H9 (cell line): ENCODE measurements at regions not wholly inside any gene's neighbourhood (a gene's known extent, or its start where the extent isn't known, plus 50 kb on each side); places are given as distances from the start of the nearest gene placed in this dataset.

ENCODE experiments used
- DNase-seq: peaks from one replicate; pipeline ENCODE4 v3.0.0-alpha.2; 2017
- H2AFZ ChIP-seq: one replicate; pipeline ENCODE4 v1.6.1; 2013; ENCODE audit warnings: mild to moderate bottlenecking, low read length, control low read depth, moderate library complexity
- H2AK5ac ChIP-seq: 2 replicates; pipeline ENCODE4 v1.6.1; 2013; ENCODE audit warnings: low read length, control low read depth, mixed read lengths; ENCODE audit not compliant: insufficient read length
- H2BK120ac ChIP-seq: one replicate; pipeline ENCODE4 v1.6.1; 2013; ENCODE audit warnings: low read depth, mild to moderate bottlenecking, low read length, control low read depth, inconsistent platforms; ENCODE audit not compliant: poor library complexity, severe bottlenecking
- H2BK12ac ChIP-seq: 2 replicates; pipeline ENCODE4 v1.6.1; 2013; ENCODE audit warnings: low read length, control low read depth, mixed read lengths, low read depth; ENCODE audit not compliant: insufficient read length
- H2BK15ac ChIP-seq: 2 replicates; pipeline ENCODE4 v1.6.1; 2013; ENCODE audit warnings: low read depth, low read length, control low read depth
- H2BK20ac ChIP-seq: one replicate; pipeline ENCODE4 v1.6.1; 2013; ENCODE audit warnings: low read depth, mild to moderate bottlenecking, low read length, control low read depth, inconsistent platforms; ENCODE audit not compliant: poor library complexity, severe bottlenecking
- H2BK5ac ChIP-seq: 2 replicates; pipeline ENCODE4 v1.6.1; 2013; ENCODE audit warnings: low read length, control low read depth, mixed read lengths; ENCODE audit not compliant: insufficient read length
- H3K14ac ChIP-seq: 2 replicates; pipeline ENCODE4 v1.6.1; 2013; ENCODE audit warnings: low read length, control low read depth; ENCODE audit not compliant: insufficient read depth
- H3K18ac ChIP-seq: 2 replicates; pipeline ENCODE4 v1.6.1; 2013; ENCODE audit warnings: low read depth, mild to moderate bottlenecking, mixed read lengths, low read length, control low read depth; ENCODE audit not compliant: insufficient read length
- H3K23ac ChIP-seq: 2 replicates; pipeline ENCODE4 v1.6.1; 2013; ENCODE audit warnings: low read length, control low read depth, mixed read lengths, low read depth; ENCODE audit not compliant: insufficient read length
- H3K23me2 ChIP-seq: 2 replicates; pipeline ENCODE4 v1.6.1; 2013; ENCODE audit warnings: low read depth, mild to moderate bottlenecking, mixed read lengths, low read length, control low read depth; ENCODE audit not compliant: insufficient read length, poor library complexity, severe bottlenecking
- H3K27ac ChIP-seq: 2 replicates; pipeline ENCODE4 v1.5.1; 2013; ENCODE audit warnings: low read length, control low read depth, mixed read lengths, low read depth; ENCODE audit not compliant: insufficient read length
- H3K27me3 ChIP-seq: 2 replicates; pipeline ENCODE4 v1.6.1; 2013; ENCODE audit warnings: low read length, control low read depth, inconsistent platforms; ENCODE audit not compliant: insufficient read depth
- H3K4ac ChIP-seq: 2 replicates; pipeline ENCODE4 v1.6.1; 2013; ENCODE audit warnings: low read depth, mild to moderate bottlenecking, control low read depth, inconsistent platforms, low read length, moderate library complexity
- H3K4me1 ChIP-seq: 2 replicates; pipeline ENCODE4 v1.6.1; 2013; ENCODE audit warnings: low read length, control low read depth, inconsistent platforms; ENCODE audit not compliant: insufficient read depth
- H3K4me2 ChIP-seq: 2 replicates; pipeline ENCODE4 v1.6.1; 2013; ENCODE audit warnings: low read length, control low read depth, mixed read lengths; ENCODE audit not compliant: insufficient read length, insufficient read depth
- H3K56ac ChIP-seq: 2 replicates; pipeline ENCODE4 v1.6.1; 2013; ENCODE audit warnings: low read depth, mild to moderate bottlenecking, mixed read lengths, low read length, control low read depth; ENCODE audit not compliant: insufficient read length
- H3K79me1 ChIP-seq: 2 replicates; pipeline ENCODE4 v1.6.1; 2013; ENCODE audit warnings: low read depth, mild to moderate bottlenecking, moderate library complexity, low read length, control low read depth, inconsistent platforms; ENCODE audit not compliant: insufficient read depth, poor library complexity, severe bottlenecking
- H3K79me2 ChIP-seq: 2 replicates; pipeline ENCODE4 v1.6.1; 2013; ENCODE audit warnings: low read length, control low read depth, inconsistent platforms; ENCODE audit not compliant: insufficient read depth
- H3K9ac ChIP-seq: 2 replicates; pipeline ENCODE4 v1.6.1; 2013; ENCODE audit warnings: low read length, control low read depth, mixed read lengths; ENCODE audit not compliant: insufficient read length; ENCODE audit errors: extremely low read depth
- H3K9me3 ChIP-seq: one replicate; pipeline ENCODE4 v1.6.1; 2013; ENCODE audit warnings: low read depth, low read length, inconsistent platforms; ENCODE audit not compliant: control insufficient read depth
- H3T11ph ChIP-seq: one replicate; pipeline ENCODE4 v1.6.1; 2013; ENCODE audit warnings: mild to moderate bottlenecking, low read length, control low read depth, inconsistent platforms
- H4K20me1 ChIP-seq: one replicate; pipeline ENCODE4 v1.6.1; 2013; ENCODE audit not compliant: control insufficient read depth, insufficient read length, insufficient read depth
- H4K5ac ChIP-seq: 2 replicates; pipeline ENCODE4 v1.6.1; 2013; ENCODE audit warnings: low read depth, mild to moderate bottlenecking, mixed read lengths, low read length, control low read depth; ENCODE audit not compliant: insufficient read length
- H4K8ac ChIP-seq: replicated peaks from 2 replicates; pipeline ENCODE4 v1.6.1; 2013; ENCODE audit warnings: low read length, control low read depth, mixed read lengths, low read depth; ENCODE audit not compliant: insufficient read length
- H4K91ac ChIP-seq: 2 replicates; pipeline ENCODE4 v1.6.1; 2013; ENCODE audit warnings: low read depth, mild to moderate bottlenecking, moderate library complexity, mixed read lengths, low read length, control low read depth; ENCODE audit not compliant: insufficient read length
- H3K27ac Mint-ChIP-seq, 3 experiments: 2 replicates in 2 of 3; 3 replicates in 1 of 3; pipeline ENCODE4 v1.8.0; 2020 to 2021; ENCODE audit warnings: mixed read lengths in 3 of 3, mild to moderate bottlenecking in 1 of 3, moderate library complexity in 1 of 3
- H3K27me3 Mint-ChIP-seq: 2 replicates; pipeline ENCODE4 v1.8.0; 2021; ENCODE audit warnings: low read depth, mild to moderate bottlenecking, moderate library complexity, mixed read lengths
- H3K36me3 Mint-ChIP-seq, 3 experiments: 2 replicates in 2 of 3; 3 replicates in 1 of 3; pipeline ENCODE4 v1.8.0; 2020 to 2021; ENCODE audit warnings: low read depth in 3 of 3, mixed read lengths in 3 of 3; ENCODE audit not compliant: insufficient read depth in 1 of 3
- H3K4me1 Mint-ChIP-seq, 2 experiments: 2 replicates each; pipeline ENCODE4 v1.8.0; 2020; ENCODE audit warnings: mixed read lengths in 2 of 2
- H3K4me3 Mint-ChIP-seq, 2 experiments: 2 replicates in 1 of 2; 3 replicates in 1 of 2; pipeline ENCODE4 v1.8.0; 2020 to 2021; ENCODE audit warnings: mild to moderate bottlenecking in 2 of 2, mixed read lengths in 2 of 2, moderate library complexity in 1 of 2
- H3K9me3 Mint-ChIP-seq, 2 experiments: 2 replicates in 1 of 2; 3 replicates in 1 of 2; pipeline ENCODE4 v1.8.0; 2020; ENCODE audit warnings: mild to moderate bottlenecking in 2 of 2, mixed read lengths in 2 of 2, moderate library complexity in 1 of 2
- WGBS: extraction: QIAGEN DNeasy Blood & Tissue Kit; methylation state at CpG from one replicate; pipeline ENCODE4 v1.1.7; 2013; ENCODE audit warnings: missing lambda C conversion rate, low lambda C conversion rate, mixed read lengths; ENCODE audit not compliant: insufficient read length; ENCODE audit errors: extremely low coverage; 5-methylcytosine and 5-hydroxymethylcytosine counted together
- TF ChIP-seq, protein P1 (sequence below): fragments of 200-600 bp; sonication (generic); conservative IDR thresholded peaks from 3 replicates; pipeline ENCODE4 v1.8.0; 2021; ENCODE audit warnings: antibody characterized with exemption, mild to moderate bottlenecking

- Histone ChIP-seq H4K20me1 (no peaks in the 10 kb centered on the region), H3K79me1 (no peaks in the 10 kb centered on the region), H3K14ac (no peak overlapping the region), H3K18ac (no peak overlapping the region), H3K4ac (no peak overlapping the region), H3K9me3 (no peaks in the 10 kb centered on the region), H2AFZ (no peak overlapping the region), H2BK5ac (no peak overlapping the region), H3T11ph (no peak overlapping the region), H3K23me2 (no peaks in the 10 kb centered on the region), H3K56ac (no peak overlapping the region), H3K9ac (no peak overlapping the region), H2BK20ac (no peak overlapping the region), H2AK5ac (no peak overlapping the region), H3K4me1 (no peaks in the 10 kb centered on the region), H3K27ac (no peak overlapping the region), H3K4me2 (no peak overlapping the region), H4K8ac (no peak overlapping the region), H2BK120ac (no peak overlapping the region), H4K91ac (no peak overlapping the region), H3K23ac (no peak overlapping the region), H2BK12ac (no peak overlapping the region), H2BK15ac (no peak overlapping the region), H3K27me3 (no peaks in the 10 kb centered on the region), H3K79me2 (no peaks in the 10 kb centered on the region), H4K5ac (no peak overlapping the region)
- no CpG with 5 or more reads among the region's 1 CpG for WGBS
- H3K4me1 Mint-ChIP-seq = peaks cover 4 to 5% of the 10 kb centered on the region in 2 experiments
- H3K36me3 Mint-ChIP-seq = no peaks in the 10 kb centered on the region
- TF ChIP-seq, protein P1, sequence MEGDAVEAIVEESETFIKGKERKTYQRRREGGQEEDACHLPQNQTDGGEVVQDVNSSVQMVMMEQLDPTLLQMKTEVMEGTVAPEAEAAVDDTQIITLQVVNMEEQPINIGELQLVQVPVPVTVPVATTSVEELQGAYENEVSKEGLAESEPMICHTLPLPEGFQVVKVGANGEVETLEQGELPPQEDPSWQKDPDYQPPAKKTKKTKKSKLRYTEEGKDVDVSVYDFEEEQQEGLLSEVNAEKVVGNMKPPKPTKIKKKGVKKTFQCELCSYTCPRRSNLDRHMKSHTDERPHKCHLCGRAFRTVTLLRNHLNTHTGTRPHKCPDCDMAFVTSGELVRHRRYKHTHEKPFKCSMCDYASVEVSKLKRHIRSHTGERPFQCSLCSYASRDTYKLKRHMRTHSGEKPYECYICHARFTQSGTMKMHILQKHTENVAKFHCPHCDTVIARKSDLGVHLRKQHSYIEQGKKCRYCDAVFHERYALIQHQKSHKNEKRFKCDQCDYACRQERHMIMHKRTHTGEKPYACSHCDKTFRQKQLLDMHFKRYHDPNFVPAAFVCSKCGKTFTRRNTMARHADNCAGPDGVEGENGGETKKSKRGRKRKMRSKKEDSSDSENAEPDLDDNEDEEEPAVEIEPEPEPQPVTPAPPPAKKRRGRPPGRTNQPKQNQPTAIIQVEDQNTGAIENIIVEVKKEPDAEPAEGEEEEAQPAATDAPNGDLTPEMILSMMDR = no peak
- no peaks in the 10 kb centered on the region for H3K27me3 Mint-ChIP-seq
- no peaks in the 10 kb centered on the region for H3K9me3 Mint-ChIP-seq
- H3K4me3 Mint-ChIP-seq = no peak overlapping the region
- no peak overlapping the region for H3K27ac Mint-ChIP-seq
- no peak for DNase-seq
Measured at GRCh38 chr2:51720826-51721225, 688.9 kb upstream of the NRXN1 start.
